ENCODE measurements at regions not wholly inside any gene's neighbourhood (a gene's known extent, or its start where the extent isn't known, plus 50 kb on each side); places are given as distances from the start of the nearest gene placed in this dataset.

DNA sequence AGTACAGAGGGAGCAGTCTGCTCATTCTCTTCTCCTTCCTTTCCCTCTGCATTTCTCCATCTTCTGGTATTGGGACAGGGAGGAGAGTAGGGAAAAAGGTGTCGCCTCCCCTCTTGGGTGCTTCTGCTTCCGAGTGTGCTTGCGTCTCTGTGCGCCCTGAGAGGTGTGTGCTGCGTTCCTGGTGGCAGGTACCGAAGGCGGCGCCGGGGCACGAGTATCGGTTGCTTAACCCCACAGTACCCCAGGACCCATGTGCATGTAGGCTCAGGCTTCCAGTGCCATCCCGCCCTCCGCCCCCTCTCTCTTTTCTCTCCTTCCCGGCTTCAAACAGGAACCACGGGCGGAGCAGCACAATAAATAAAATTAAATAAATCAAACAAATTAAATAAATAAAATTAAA, 169.3 kb upstream of the GLI3 start (continued):
- TF ChIP-seq, protein P1, sequence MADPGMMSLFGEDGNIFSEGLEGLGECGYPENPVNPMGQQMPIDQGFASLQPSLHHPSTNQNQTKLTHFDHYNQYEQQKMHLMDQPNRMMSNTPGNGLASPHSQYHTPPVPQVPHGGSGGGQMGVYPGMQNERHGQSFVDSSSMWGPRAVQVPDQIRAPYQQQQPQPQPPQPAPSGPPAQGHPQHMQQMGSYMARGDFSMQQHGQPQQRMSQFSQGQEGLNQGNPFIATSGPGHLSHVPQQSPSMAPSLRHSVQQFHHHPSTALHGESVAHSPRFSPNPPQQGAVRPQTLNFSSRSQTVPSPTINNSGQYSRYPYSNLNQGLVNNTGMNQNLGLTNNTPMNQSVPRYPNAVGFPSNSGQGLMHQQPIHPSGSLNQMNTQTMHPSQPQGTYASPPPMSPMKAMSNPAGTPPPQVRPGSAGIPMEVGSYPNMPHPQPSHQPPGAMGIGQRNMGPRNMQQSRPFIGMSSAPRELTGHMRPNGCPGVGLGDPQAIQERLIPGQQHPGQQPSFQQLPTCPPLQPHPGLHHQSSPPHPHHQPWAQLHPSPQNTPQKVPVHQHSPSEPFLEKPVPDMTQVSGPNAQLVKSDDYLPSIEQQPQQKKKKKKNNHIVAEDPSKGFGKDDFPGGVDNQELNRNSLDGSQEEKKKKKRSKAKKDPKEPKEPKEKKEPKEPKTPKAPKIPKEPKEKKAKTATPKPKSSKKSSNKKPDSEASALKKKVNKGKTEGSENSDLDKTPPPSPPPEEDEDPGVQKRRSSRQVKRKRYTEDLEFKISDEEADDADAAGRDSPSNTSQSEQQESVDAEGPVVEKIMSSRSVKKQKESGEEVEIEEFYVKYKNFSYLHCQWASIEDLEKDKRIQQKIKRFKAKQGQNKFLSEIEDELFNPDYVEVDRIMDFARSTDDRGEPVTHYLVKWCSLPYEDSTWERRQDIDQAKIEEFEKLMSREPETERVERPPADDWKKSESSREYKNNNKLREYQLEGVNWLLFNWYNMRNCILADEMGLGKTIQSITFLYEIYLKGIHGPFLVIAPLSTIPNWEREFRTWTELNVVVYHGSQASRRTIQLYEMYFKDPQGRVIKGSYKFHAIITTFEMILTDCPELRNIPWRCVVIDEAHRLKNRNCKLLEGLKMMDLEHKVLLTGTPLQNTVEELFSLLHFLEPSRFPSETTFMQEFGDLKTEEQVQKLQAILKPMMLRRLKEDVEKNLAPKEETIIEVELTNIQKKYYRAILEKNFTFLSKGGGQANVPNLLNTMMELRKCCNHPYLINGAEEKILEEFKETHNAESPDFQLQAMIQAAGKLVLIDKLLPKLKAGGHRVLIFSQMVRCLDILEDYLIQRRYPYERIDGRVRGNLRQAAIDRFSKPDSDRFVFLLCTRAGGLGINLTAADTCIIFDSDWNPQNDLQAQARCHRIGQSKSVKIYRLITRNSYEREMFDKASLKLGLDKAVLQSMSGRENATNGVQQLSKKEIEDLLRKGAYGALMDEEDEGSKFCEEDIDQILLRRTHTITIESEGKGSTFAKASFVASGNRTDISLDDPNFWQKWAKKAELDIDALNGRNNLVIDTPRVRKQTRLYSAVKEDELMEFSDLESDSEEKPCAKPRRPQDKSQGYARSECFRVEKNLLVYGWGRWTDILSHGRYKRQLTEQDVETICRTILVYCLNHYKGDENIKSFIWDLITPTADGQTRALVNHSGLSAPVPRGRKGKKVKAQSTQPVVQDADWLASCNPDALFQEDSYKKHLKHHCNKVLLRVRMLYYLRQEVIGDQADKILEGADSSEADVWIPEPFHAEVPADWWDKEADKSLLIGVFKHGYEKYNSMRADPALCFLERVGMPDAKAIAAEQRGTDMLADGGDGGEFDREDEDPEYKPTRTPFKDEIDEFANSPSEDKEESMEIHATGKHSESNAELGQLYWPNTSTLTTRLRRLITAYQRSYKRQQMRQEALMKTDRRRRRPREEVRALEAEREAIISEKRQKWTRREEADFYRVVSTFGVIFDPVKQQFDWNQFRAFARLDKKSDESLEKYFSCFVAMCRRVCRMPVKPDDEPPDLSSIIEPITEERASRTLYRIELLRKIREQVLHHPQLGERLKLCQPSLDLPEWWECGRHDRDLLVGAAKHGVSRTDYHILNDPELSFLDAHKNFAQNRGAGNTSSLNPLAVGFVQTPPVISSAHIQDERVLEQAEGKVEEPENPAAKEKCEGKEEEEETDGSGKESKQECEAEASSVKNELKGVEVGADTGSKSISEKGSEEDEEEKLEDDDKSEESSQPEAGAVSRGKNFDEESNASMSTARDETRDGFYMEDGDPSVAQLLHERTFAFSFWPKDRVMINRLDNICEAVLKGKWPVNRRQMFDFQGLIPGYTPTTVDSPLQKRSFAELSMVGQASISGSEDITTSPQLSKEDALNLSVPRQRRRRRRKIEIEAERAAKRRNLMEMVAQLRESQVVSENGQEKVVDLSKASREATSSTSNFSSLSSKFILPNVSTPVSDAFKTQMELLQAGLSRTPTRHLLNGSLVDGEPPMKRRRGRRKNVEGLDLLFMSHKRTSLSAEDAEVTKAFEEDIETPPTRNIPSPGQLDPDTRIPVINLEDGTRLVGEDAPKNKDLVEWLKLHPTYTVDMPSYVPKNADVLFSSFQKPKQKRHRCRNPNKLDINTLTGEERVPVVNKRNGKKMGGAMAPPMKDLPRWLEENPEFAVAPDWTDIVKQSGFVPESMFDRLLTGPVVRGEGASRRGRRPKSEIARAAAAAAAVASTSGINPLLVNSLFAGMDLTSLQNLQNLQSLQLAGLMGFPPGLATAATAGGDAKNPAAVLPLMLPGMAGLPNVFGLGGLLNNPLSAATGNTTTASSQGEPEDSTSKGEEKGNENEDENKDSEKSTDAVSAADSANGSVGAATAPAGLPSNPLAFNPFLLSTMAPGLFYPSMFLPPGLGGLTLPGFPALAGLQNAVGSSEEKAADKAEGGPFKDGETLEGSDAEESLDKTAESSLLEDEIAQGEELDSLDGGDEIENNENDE (IDR thresholded peaks at IDR 0.05; ENCODE audit: insufficient replicate concordance, low read length) = no peak
- TF ChIP-seq CBX5 (IDR thresholded peaks at IDR 0.05; ENCODE audit: low read depth, low read length) (no peak), SIX5 (IDR thresholded peaks at IDR 0.05; ENCODE audit: low read depth, low read length) (no peak), CHD2 (IDR thresholded peaks at IDR 0.05; ENCODE audit: low read length) (no peak), ATF3 (IDR thresholded peaks at IDR 0.05; ENCODE audit: insufficient read depth, low read depth, low read length) (no peak), SP1 (IDR thresholded peaks at IDR 0.05; ENCODE audit: low read depth, low read length) (no peak), CTBP2 (IDR thresholded peaks at IDR 0.05; ENCODE audit: borderline replicate concordance, insufficient read depth, insufficient read length, low read length) (no peak), RAD21 (IDR thresholded peaks at IDR 0.05 in 1 of 2, conservative IDR thresholded peaks at IDR 0.05 in 1 of 2; ENCODE audit: low read depth in 2 of 2, low read length in 2 of 2) (no peak), TEAD4 (IDR thresholded peaks at IDR 0.05; ENCODE audit: low read depth, low read length) (no peak), BACH1 (IDR thresholded peaks at IDR 0.05; ENCODE audit: low read length) (no peak), KDM5A (IDR thresholded peaks at IDR 0.05; ENCODE audit: low read length) (no peak), TAF7 (optimal IDR thresholded peaks at IDR 0.05; ENCODE audit: borderline replicate concordance, low read depth, low read length) (no peak)

Data from H1 (cell line).